ENCODE measurements at regions not wholly inside any gene's neighbourhood (a gene's known extent, or its start where the extent isn't known, plus 50 kb on each side); places are given as distances from the start of the nearest gene placed in this dataset.

DNA sequence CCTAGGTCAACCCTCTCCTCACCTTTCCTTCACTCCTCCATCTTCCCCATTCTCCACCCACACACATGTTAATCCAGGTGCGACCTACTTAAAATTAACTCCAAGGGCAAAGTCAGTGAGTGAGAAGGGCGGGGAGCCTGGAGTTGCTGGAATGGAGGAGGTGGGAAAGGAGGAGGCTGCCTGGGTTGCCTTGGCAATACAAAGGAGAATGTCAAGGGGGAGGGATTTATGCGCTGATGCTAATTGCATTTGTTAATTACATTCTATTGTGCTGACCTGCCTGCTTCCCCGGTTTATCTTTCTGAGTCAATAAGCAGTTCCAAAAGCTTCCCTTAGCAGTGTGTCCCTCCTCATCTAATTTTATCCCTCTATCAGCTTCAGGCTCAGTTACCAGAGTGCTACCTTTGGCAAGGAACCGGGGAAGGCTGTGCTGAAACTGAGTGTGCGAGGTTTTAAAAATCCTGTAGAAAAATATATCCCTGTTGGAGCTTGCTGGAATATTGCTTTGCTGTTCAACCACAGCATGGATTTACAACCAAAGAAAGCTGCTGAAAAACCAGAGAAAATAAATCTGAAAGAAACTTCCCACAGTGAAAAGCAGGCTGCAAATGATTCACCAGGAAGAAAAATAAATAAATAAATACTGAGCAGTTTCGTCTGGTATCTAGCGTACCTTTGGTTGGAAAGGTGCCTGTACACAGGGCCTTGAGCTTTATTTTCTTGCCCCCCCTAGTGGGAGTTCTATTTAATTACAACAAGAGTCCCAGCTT lies 113.2 kb upstream of the DGKB start:
- Mint-ChIP-seq H3K4me3 (no peak overlapping the region), H3K4me1 (no peaks in the 10 kb centered on the region)
- WGBS (ENCODE audit: insufficient coverage) = 100% methylated on average over 1 of the region's 8 CpGs

DNA sequence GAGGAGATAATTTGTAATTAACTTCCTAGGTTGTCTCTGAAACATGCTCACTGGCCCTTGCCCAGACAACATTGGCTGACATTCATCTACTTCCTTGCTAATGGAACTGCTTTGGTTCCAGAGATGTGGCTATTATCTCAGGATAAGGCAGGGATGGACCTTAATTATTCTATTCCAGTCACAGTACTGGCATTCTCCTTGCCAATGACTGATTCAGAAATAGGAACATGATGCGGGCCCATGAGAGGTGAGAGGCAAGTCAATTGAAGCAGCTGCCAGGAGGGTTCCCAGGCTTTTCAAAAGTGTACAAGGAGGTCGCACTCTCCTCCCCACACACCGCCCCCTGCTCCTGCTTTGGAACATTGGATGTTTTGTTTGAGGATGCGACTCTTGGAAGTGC lies 109.6 kb upstream of the DGKB start:
- no peak for TF ChIP-seq CTCF (IDR thresholded peaks at IDR 0.05)
- Mint-ChIP-seq H3K36me3 (no peaks in the 10 kb centered on the region), H3K4me3 (no peak overlapping the region), H3K27ac (no peak overlapping the region), H3K27me3 (ENCODE audit: low read depth in 3 of 3) (peaks cover 1 to 3% (median 2%) of the 10 kb centered on the region in 3 donors), H3K4me1 (no peaks in the 10 kb centered on the region), H3K9me3 (peaks cover 0 to 4% (median 0%) of the 10 kb centered on the region in 7 donors)
- DNase-seq = no peak
- H3K79me2 ChIP-seq (ENCODE audit: insufficient read depth, low read length) = no peaks in the 10 kb centered on the region
- 100% methylated on average over 1 of the region's 4 CpGs for WGBS (ENCODE audit: insufficient coverage)
- no peaks in the 10 kb centered on the region for H3K9me3 ChIP-seq (replicated peaks in 1 of 2; ENCODE audit: control insufficient read depth in 1 of 2, insufficient read depth in 1 of 2, low read length in 2 of 2)
- no peak overlapping the region for H3K27ac ChIP-seq (ENCODE audit: low read depth in 1 of 2, low read length in 2 of 2)
- no peak overlapping the region for H3K4me3 ChIP-seq (replicated peaks in 1 of 3; ENCODE audit: low read depth in 2 of 3, low read length in 3 of 3)
- no peaks in the 10 kb centered on the region for H4K20me1 ChIP-seq (ENCODE audit: insufficient read depth, low read length)
- intact Hi-C loops (cut with micrococcal nuclease) = no loop called here
- no peaks in the 10 kb centered on the region for H3K4me1 ChIP-seq (ENCODE audit: control insufficient read depth in 1 of 2, insufficient read depth in 2 of 2, low read length in 2 of 2)
- H3K4me2 ChIP-seq (replicated peaks; ENCODE audit: extremely low read depth, low read length, poor library complexity, severe bottlenecking) = no peak overlapping the region
- no peaks in the 10 kb centered on the region for H3K27me3 ChIP-seq (ENCODE audit: control insufficient read depth in 2 of 2, insufficient read depth in 2 of 2, low read length in 2 of 2)
- no peaks in the 10 kb centered on the region for H3K36me3 ChIP-seq (replicated peaks in 1 of 2; ENCODE audit: control insufficient read depth in 1 of 2, insufficient read depth in 2 of 2, low read length in 2 of 2)
- H3K9ac ChIP-seq (ENCODE audit: insufficient read depth, low read length, poor library complexity, severe bottlenecking) = no peak overlapping the region
- no peak overlapping the region for H2AFZ ChIP-seq (ENCODE audit: insufficient read depth, low read depth, low read length, poor library complexity, severe bottlenecking)

More for the DNA sequence above, 113.2 kb upstream of the DGKB start:
- no peak overlapping the region for H3K4me3 ChIP-seq (replicated peaks in 1 of 3; ENCODE audit: low read depth in 2 of 3, low read length in 3 of 3)
- no peaks in the 10 kb centered on the region for H3K36me3 ChIP-seq (replicated peaks in 1 of 2; ENCODE audit: control insufficient read depth in 1 of 2, insufficient read depth in 2 of 2, low read length in 2 of 2)
- H3K9ac ChIP-seq (ENCODE audit: insufficient read depth, low read length, poor library complexity, severe bottlenecking) = no peak overlapping the region
- no peaks in the 10 kb centered on the region for H3K27me3 ChIP-seq (ENCODE audit: control insufficient read depth in 2 of 2, insufficient read depth in 2 of 2, low read length in 2 of 2)
- H3K79me2 ChIP-seq (ENCODE audit: insufficient read depth, low read length) = no peaks in the 10 kb centered on the region
- H3K4me1 ChIP-seq (ENCODE audit: control insufficient read depth in 1 of 2, insufficient read depth in 2 of 2, low read length in 2 of 2) = no peaks in the 10 kb centered on the region
- H2AFZ ChIP-seq (ENCODE audit: insufficient read depth, low read depth, low read length, poor library complexity, severe bottlenecking) = no peak overlapping the region
- intact Hi-C loops (cut with micrococcal nuclease) = no loop called here
- peaks cover 1 to 3% (median 2%) of the 10 kb centered on the region in 3 donors for H3K27me3 Mint-ChIP-seq (ENCODE audit: low read depth in 3 of 3)
- H3K4me2 ChIP-seq (replicated peaks; ENCODE audit: extremely low read depth, low read length, poor library complexity, severe bottlenecking) = no peak overlapping the region
- no peak overlapping the region for H3K27ac Mint-ChIP-seq
- no peak overlapping the region for H3K27ac ChIP-seq (ENCODE audit: low read depth in 1 of 2, low read length in 2 of 2)
- H3K9me3 Mint-ChIP-seq = peaks cover 0 to 2% (median 0%) of the 10 kb centered on the region in 7 donors
- no peaks in the 10 kb centered on the region for H4K20me1 ChIP-seq (ENCODE audit: insufficient read depth, low read length)
- no peaks in the 10 kb centered on the region for H3K9me3 ChIP-seq (replicated peaks in 1 of 2; ENCODE audit: control insufficient read depth in 1 of 2, insufficient read depth in 1 of 2, low read length in 2 of 2)
- TF ChIP-seq CTCF (IDR thresholded peaks at IDR 0.05) = peak; percentile 58
- H3K36me3 Mint-ChIP-seq = no peaks in the 10 kb centered on the region
- DNase-seq = peak in 1 of 3 donors; percentile 3

Measured in CD14-positive monocyte (primary cell).